OCI-M2 (cell line): ENCODE measurements at regions not wholly inside any gene's neighbourhood (a gene's known extent, or its start where the extent isn't known, plus 50 kb on each side); places are given as distances from the start of the nearest gene placed in this dataset.

ENCODE experiments used
- DNase-seq: peaks from one replicate; lab custom pipeline; 2025; ENCODE audit not compliant: unreplicated experiment; lab: John Stamatoyannopoulos, UW

DNA sequence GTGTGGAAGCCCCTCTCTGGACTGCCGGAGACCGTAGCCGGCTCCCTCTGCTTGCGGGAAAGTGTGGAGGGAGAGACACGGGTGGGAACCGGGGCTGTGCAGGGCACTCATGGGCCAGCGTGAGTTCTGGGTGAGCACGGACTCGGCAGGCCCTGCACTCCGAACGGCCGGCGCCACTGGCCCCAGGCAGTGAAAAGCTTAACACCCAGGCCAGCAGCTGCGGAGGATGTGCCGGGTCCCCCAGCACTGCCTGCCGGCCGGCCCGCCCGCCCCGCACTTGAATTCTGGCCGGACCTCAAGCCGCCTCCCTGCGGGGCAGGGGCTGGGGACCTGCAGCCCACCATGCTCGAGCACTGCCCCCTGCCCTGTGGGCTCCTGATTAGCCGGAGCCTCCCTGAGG lies 147.0 kb downstream of the FGF9 start:
- DNase-seq, result no peak

DNA sequence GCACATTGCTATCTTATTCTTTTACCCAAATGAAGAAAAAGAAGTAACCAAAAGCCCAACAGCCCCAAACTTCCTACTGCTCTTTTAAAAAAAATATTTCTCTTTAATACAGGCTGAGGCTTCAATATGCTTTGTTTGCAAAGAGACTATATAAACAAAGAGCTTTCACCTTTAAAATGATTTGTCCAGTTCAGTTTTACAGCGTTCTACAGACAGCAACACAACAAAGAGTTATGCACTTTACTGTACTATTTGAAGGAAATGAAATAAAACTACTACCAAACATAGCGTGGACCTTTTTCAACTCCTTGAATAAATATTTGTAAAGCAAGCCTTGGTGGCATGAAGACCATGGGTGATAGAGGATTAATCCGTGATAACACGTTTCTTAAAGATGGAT lies 151.2 kb downstream of the FGF9 start:
- no peak for DNase-seq

DNA sequence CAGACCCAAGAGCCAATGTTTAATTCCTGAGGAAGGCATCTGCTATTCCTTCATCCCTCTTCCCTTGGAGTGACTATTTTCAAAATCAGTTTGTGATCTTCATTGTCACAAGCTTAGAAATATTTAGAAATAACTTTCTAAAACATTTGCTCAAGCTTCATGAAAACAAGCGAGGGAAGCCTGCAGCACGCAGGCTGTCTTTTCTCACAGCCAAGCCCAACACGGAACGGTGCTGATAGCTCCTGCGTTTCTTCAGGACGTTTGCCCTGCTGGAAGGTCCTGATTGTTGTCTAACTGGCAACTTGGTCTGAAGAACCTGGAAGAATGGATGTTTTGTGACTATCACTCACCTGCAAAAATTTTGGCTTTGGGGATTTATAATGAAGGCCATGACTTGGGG lies 152.5 kb downstream of the FGF9 start:
- no peak for DNase-seq

DNA sequence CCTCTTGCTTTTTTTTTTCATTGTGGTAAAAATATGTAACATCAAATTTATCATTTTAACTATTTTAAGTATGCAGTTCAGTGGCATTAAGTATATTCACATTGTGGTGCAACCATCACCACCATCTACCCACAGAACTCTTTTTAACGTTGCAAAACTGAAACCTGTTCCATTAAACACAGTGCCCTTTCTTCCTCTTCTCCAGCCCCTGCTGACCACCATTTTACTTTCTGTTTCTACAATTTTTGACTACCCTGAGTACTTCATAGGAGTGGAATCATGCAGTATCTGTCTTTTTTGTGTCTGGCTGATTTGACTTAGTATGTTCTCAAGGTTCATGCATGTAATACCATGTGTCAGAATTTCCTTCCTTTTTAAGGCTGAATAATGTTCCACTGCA lies 153.1 kb downstream of the FGF9 start:
- DNase-seq, result no peak

DNA sequence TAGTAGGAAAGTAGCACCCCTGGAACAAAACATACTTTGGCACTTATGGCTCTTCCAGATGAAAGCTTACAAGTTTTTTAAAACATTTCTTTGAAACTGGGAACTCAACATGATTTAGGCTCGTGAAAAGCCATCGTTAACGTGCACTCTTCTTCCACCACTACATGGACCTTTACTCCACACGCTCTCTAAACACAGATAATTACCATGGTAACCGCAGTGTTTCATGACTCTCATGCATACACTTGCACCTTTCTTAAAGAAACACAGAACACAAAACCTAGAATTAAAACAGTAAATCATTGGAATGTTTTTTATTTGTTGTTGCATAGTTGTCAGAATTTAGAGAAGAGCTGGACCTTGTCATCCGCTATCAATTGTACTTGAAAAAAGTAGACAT lies 154.3 kb downstream of the FGF9 start:
- no peak for DNase-seq

DNA sequence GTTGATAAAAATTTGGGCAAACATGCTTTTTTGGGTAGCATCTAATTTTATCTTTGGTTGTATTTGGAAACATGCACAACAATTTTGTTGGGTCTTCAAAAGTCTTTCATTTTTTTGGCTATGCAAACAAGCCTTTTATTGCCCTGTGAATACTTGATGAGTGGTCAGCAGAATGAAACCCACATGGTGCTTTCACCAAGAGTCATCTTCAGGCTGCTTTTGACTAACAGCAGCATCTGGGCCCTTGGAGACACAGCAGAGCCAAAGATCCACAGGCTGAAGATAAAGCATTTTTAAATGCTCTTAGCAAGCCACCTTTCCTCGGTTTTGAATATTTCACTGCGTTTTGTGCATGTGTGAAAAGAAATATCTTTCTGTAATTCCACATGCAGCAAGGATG lies 154.9 kb downstream of the FGF9 start:
- no peak for DNase-seq

DNA sequence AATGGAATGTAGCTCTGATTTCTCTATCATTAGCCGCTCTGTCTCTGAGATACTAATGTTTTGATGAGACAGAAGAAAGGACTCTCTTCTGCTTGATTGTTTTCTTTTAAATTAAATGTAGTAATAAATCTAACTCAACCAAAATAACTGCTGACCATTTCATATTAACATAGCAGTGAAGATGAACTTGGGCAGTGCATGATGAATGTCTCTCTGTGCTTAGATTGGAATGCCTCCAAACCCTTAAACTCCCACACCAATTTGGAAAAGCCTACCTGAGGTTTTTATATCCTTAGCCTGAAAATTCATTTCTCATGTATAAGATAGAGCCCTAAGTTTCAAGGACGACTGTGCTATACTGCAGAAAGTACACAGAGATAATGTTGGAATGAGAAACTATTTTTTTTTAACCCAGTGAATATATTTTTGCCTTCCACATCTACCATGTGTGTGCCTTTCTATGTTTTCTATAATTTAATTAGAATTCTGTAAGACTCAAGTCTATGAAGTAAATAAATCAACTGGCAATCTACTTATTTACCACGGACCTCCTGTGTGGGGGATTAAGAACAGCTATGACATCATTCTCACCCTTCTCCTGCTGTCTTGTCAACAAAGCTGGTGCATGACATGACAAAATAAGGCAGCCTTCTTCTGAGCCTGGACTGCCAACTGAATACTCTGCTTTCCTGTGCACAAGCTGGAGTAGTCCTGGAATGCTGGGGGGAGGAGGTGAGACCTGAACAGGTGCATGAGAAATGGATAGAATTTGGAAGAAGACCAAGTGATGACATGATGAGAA lies 155.5 kb downstream of the FGF9 start:
- DNase-seq, result no peak

DNA sequence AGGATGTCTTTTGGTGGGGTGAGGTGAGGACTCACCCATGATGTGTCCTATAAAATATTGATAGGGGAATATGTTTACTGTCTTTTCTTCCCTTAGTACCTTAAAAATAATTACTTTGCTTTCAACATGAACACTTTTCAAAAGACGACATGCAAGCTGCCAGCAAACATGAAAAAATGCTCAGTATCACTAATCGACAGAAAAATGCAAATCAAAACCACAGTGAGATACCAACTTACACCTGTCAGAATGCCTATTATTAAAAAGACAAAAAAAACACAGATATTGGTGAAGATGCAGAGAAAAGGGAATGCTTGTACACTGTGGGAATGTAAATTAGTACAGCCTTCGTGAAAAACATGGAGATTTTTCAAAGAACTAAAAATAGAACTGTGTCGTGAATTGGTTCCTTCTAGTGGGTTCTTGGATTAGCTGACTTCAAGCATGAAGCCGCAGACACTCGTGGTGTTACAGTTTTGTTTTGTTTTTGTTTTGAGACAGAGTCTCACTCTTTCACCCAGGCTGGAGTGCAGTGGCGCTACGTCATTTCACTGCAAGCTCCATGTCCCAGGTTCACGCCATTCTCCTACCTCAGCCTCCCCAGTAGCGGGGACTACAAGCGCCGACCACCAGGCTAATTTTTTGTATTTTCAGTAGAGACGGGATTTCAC lies 160.9 kb downstream of the FGF9 start:
- DNase-seq, result no peak

DNA sequence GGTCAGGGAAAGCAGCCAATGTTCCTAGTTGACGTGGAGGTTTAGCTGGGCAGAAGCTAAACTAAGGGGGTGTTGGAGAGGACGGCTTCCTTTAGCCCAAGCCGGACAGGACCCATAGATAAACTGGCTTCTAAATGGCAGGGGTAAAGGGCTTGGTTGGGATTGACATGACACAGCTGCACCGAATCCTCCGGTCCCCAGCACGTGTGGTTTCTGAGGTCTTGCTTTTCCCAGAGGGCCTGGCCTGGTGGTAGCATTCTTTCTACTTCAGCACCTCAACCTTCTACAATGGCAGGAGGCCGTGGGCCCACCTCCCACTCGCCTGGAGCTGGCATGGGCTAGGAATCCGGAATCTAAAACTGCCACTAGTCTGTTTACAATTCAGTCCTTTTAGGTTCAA lies 163.0 kb downstream of the FGF9 start:
- DNase-seq, result no peak

DNA sequence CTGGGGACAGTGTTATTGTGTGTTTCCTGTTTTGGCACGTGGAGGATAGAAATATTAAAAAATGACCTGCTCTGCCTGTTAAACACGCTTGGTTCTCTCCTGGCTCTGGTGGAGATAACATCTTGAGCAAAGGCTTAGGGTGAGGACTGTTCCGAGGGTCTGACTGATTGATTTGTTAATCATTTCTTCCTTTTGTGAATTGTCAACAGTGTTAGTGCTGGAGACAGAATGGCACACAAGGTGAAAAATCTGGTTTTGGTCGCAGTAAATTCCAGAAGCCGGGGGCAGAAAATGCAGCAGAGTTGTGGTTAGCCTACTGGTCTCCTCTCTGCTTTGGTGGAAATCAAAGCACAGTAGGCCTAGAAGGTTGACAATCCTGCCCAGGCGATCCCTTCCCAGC lies 163.6 kb downstream of the FGF9 start:
- no peak for DNase-seq

DNA sequence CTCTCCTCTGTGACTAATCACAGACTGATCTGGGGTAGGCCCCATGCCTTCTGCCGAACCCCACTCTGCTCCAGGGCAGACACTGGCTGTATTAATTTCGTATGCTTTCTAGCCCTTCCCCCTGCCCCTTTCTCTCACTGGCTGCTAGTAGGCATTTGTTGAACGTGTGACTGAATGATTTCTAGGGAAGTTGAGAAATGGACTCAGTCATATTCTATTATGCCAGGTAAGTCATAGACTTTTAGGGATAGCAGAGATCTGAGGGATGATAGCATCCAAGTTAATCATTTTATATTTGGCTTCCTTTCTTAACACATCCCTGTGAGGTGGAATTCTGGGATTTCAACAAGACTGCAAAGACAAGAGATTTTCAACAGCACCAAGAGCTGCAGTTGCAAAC lies 166.4 kb downstream of the FGF9 start:
- no peak for DNase-seq

DNA sequence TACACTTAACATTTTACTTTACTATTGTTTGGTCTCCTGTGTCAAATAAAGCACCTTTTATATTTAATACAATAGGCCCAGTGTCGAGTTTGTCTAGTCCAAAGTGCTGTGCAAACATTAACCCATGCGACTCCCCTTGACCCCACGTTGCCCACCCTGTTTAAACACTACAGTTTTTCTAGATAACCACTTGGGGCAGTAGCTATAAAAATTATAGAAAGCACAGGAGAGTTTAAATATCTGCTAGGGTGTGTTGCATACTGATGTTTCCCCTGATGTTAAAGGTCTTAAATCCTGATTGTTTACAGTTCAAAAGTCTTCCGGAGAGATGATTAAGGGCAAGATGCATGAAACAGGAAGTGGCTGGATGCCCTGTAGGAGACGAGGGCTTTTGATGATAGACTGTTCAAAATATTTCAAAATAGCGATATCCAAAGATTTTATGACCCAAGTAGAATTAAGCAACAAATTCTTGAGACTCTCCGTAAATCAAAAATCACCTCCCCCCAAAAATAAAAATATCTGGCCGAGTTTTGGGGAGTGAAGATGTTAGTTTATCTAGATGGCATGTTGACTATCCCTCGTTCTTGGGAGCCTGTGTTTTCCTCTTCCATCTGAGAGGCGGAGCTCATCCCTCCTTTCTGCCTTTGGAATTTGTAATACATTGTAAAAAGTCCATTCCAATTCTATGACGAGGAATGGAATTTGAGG lies 167.1 kb downstream of the FGF9 start:
- DNase-seq, result no peak

DNA sequence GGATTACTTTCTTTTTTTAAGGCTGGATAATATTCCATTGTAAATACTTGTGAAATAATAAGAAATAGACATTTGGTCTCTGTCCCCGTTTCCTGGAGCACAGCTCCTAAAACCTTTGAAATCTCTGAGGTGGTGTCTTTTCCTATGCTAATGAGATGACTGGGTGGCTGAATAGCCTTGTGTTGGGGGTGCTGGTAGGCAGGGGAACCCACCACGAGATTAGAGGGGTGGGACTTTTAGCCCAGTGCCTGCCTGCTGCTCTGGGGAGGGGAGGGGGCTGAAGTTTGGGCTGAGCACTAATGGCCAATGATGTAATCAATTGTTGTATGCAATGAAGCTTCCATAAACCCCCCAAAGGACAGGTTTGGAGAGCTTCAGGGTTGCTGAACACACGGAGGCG lies 175.7 kb downstream of the FGF9 start:
- DNase-seq, result no peak

DNA sequence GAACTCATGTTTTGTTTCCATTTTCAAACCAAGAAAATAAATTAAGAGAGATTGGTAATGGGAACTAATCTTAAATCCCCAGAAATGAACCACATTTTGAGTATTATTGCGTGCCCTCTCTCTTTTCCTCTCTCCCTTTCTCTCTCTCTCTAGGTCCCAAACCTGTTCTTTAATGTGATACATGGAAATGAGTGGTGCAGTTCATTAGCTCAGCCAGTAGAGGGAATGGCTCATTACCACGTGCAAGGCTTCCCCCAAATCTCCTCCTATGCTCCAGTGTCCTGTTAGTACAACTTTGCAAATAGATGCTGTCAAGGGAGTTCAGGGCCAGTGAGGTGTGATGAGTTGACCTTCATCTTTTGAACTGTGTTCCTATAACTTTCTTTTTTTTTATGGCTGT lies 178.4 kb downstream of the FGF9 start:
- no peak for DNase-seq

DNA sequence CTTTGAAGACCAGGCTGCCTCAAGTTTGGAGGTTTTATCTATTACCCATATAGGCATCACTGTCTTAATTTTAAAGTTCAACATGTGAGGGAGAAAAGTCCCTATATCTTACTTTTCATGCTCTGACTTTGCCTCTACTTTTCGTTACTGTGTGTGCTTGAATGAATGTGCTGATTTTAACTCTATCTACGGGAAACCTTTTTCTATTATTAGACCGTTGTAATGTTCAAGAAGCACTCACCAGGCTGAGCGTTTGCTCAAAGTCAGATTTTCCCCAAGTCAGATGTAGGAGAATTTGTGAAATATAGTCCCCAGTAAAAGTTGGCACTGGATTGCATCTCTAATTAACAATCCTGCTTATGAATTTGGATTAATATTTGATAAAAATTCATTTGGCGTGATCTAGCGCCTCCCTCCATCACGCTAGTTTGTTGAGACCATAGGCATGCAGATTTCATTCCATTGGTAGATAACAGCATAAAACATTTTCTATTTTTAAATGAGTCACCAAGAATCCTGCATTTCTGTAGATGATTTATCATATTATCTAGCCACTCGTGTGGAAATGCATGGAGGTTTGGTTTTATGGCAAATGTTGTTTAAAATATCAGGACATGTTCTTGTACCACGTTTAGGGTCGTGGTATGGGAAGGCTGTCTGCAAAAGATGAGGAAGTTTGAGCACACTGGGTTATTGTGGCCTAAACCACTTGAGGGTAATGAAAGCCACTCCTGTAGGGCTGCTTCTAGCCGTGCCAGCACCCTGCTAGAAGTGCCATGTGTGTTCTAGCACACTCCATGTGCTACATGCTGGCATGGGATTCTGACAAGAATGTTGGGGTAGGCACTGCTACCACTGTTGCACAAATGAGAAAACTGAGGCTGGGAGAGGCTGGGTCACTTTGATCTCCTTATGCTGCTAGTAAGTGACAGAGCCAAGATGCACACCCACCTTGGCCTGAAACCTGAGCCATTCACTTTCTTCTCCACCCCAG lies 179.4 kb downstream of the FGF9 start:
- no peak for DNase-seq

DNA sequence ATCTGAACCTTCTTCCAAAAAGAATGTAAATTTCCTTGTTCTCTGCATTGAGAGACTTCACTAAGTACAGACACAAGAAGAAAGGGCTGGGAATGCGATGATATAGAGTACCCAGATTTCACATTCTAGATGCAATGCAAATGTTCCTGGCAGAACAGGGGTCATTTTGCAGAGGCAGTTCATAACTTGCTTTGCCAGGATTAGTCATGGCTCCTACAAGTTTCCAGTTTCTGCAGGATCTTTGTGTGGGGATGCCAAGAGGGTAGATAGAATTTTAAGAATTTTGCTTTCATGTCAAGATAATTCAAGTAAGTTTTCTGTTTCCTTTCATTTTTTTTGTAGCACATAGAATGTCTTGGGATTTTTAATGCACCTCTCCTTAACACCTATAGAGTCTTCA lies 181.2 kb downstream of the FGF9 start:
- no peak for DNase-seq

DNA sequence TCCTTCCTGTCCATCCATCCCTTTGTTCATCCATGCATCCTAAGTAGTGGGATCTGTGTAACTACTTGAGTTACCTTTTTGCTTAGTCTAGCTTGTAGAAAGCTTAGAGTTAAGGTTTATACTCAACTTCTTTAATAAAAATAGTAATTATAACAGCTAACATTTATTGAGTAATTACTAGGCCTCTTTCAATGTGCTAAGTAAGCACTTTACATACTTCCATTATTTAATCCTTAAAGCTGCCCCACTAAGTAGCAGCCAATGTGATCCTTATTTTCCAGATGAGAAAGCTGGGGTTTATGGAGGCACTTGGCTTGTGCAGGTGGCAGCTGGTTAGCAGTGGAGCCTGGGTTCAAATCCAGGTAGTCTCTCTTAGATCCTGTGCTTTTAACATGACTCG lies 182.9 kb downstream of the FGF9 start:
- no peak for DNase-seq

DNA sequence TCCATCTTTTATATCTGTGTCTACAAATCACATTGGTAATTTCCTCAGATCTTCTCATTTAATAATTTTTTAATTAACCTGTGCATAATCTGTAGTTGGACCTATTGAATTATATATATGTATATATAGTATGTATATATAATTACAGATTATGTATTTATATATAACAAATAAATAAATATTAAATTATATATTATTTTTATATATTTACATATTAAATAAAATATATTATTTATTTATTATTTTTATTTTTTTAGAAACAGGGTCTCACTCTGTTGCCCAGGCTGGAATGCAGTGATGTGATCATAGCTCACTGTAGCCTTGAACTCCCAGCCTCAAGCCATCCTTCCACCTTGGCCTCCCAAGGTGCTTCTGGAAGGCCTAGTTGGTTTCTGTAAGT lies 197.9 kb downstream of the FGF9 start:
- no peak for DNase-seq

DNA sequence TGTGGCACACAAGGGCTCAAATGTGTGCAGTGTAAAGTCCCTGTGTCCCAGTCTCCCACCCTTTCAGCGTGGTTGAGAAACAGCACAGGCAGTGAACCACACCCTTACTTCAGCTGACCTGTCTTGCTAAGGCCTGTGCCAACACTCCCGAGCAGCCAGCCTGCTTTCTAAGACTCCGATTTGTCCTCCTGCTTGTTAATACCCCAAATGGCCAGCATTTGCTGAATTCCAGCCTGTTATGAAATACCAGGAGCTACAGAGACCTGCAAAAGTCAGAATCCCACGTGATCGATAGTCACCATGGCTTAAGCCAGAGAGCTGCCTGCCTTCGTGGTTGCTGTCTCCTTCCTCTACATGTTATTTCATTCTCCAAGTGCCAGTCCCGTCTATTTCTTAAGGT lies 200.5 kb downstream of the FGF9 start:
- no peak for DNase-seq

DNA sequence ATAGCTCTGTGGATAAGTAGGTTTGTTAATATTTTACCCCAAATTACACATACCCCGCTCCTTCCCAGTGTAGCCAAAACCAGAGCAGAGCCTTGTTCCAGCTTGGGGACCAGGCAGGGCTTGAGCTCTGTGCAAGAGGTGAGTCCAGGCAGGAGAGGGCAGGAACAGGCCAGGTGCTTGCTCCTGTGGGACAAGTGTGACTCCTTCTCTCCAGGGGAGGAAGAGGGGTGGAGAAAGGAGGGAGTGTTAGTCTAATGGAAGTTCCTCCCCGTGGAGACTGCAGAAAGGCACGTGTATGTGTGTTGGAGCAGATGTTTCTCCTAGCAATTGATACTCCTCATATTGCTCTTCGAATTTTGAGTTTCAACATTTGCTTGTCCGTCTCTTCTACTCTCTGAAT lies 201.0 kb downstream of the FGF9 start:
- no peak for DNase-seq

DNA sequence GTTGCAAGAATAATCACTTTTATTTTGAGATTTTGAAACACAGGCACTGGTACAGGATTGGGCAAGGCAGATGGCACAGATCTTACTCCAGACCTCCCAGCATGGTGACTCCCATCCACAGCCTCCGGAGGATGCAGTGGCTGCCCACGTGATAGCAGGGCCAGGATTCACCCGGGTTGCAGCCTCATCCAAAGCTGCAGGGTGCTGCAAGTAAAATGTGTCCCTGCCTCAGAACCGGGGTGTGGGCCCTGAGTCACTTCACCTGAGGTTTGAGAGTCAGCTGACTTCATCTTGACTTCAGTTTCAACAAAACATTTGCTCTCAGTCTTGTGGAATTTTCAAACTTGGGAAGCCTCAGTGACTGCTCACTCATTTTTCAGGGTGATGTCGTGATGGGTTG lies 201.9 kb downstream of the FGF9 start:
- DNase-seq, result no peak
